Trophoblast cell (in vitro differentiated cells and primary cell): ENCODE measurements at regions not wholly inside any gene's neighbourhood (a gene's known extent, or its start where the extent isn't known, plus 50 kb on each side); places are given as distances from the start of the nearest gene placed in this dataset.
A peak's percentile ranks its signal among the peaks of the same experiment; 100 is the strongest.

Experiments
- DNase-seq, 2 donors: peaks; one replicate each; pipeline ENCODE4 v3.0.0-alpha.2; 2016
- H2AFZ ChIP-seq: 2 replicates; pipeline ENCODE4 v1.6.1; 2013; ENCODE audit warnings: low read length, moderate library complexity, mild to moderate bottlenecking; ENCODE audit not compliant: insufficient read depth, poor library complexity
- H2AK5ac ChIP-seq: 2 replicates; pipeline ENCODE4 v1.6.1; 2013; ENCODE audit warnings: mild to moderate bottlenecking, low read length
- H2BK120ac ChIP-seq: 2 replicates; pipeline ENCODE4 v1.6.1; 2013; ENCODE audit warnings: low read length, mild to moderate bottlenecking, moderate library complexity; ENCODE audit not compliant: insufficient read depth, poor library complexity
- H2BK12ac ChIP-seq: 2 replicates; pipeline ENCODE4 v1.6.1; 2013; ENCODE audit warnings: mild to moderate bottlenecking, low read length, moderate library complexity
- H2BK5ac ChIP-seq: 2 replicates; pipeline ENCODE4 v1.6.1; 2013; ENCODE audit warnings: low read length, low read depth, moderate library complexity, mild to moderate bottlenecking; ENCODE audit not compliant: poor library complexity
- H3K14ac ChIP-seq: 2 replicates; pipeline ENCODE4 v1.6.1; 2013; ENCODE audit warnings: mild to moderate bottlenecking, low read length
- H3K18ac ChIP-seq: 2 replicates; pipeline ENCODE4 v1.6.1; 2013; ENCODE audit warnings: mild to moderate bottlenecking, low read length
- H3K23ac ChIP-seq: 2 replicates; pipeline ENCODE4 v1.6.1; 2013; ENCODE audit warnings: low read length
- H3K27ac ChIP-seq: 2 replicates; pipeline ENCODE4 v1.5.1; 2013; ENCODE audit warnings: low read depth, mild to moderate bottlenecking, inconsistent platforms, low read length, moderate library complexity
- H3K27me3 ChIP-seq: 2 replicates; pipeline ENCODE4 v1.6.1; 2013; ENCODE audit warnings: inconsistent platforms, mild to moderate bottlenecking, low read length, moderate library complexity; ENCODE audit not compliant: insufficient read depth
- H3K36me3 ChIP-seq, 2 experiments: 1 replicate in 1 of 2; 2 replicates in 1 of 2; pipeline ENCODE4 v1.6.1; 2013; ENCODE audit warnings: low read length in 2 of 2, mild to moderate bottlenecking in 2 of 2, moderate library complexity in 1 of 2; ENCODE audit not compliant: insufficient read depth in 2 of 2, control insufficient read depth in 1 of 2
- H3K4ac ChIP-seq: 2 replicates; pipeline ENCODE4 v1.6.1; 2013; ENCODE audit warnings: low read depth, mild to moderate bottlenecking, low read length, moderate library complexity
- H3K4me1 ChIP-seq, 2 experiments: 1 replicate in 1 of 2; 2 replicates in 1 of 2; pipeline ENCODE4 v1.6.1; 2013; ENCODE audit warnings: low read length in 2 of 2, mild to moderate bottlenecking in 2 of 2, moderate library complexity in 1 of 2; ENCODE audit not compliant: insufficient read depth in 2 of 2, control insufficient read depth in 1 of 2
- H3K4me2 ChIP-seq: 2 replicates; pipeline ENCODE4 v1.6.1; 2013; ENCODE audit warnings: inconsistent platforms, mild to moderate bottlenecking, low read length, moderate library complexity
- H3K4me3 ChIP-seq: 2 replicates; pipeline ENCODE4 v1.5.1; 2013; ENCODE audit warnings: mild to moderate bottlenecking, low read depth, low read length, inconsistent platforms
- H3K79me1 ChIP-seq: one replicate; pipeline ENCODE4 v1.6.1; 2013; ENCODE audit warnings: low read length
- H3K79me2 ChIP-seq: 2 replicates; pipeline ENCODE4 v1.6.1; 2013; ENCODE audit warnings: low read length, mild to moderate bottlenecking; ENCODE audit not compliant: control insufficient read depth, insufficient read depth, poor library complexity
- H3K9ac ChIP-seq: 2 replicates; pipeline ENCODE4 v1.6.1; 2013; ENCODE audit warnings: mild to moderate bottlenecking, low read length
- H3K9me3 ChIP-seq: 2 replicates; pipeline ENCODE4 v1.6.1; 2013; ENCODE audit warnings: low read depth, mild to moderate bottlenecking, control low read depth, inconsistent platforms, low read length; ENCODE audit not compliant: insufficient read depth
- H4K12ac ChIP-seq: 2 replicates; pipeline ENCODE4 v1.6.1; 2013; ENCODE audit warnings: low read depth, mild to moderate bottlenecking, low read length, moderate library complexity
- H4K8ac ChIP-seq: 2 replicates; pipeline ENCODE4 v1.6.1; 2013; ENCODE audit warnings: low read depth, mild to moderate bottlenecking, low read length, moderate library complexity
- H4K91ac ChIP-seq: one replicate; pipeline ENCODE4 v1.6.1; 2013; ENCODE audit warnings: low read depth, mild to moderate bottlenecking, low read length, moderate library complexity
- WGBS: extraction: QIAGEN DNeasy Blood & Tissue Kit; methylation state at CpG from one replicate; pipeline ENCODE4 v1.1.7; 2013; ENCODE audit warnings: missing lambda C conversion rate; ENCODE audit not compliant: insufficient read length, insufficient coverage; ENCODE audit errors: extremely low coverage; 5-methylcytosine and 5-hydroxymethylcytosine counted together

GRCh38 chr4:134425756-134426155, 224.2 kb upstream of the PABPC4L start:
- H3K23ac ChIP-seq = no peak overlapping the region
- no peak for DNase-seq
- no peaks in the 10 kb centered on the region for H3K9me3 ChIP-seq
- no peak overlapping the region for H3K14ac ChIP-seq
- H2BK5ac ChIP-seq = no peak overlapping the region
- H3K27ac ChIP-seq = no peak overlapping the region
- H2BK120ac ChIP-seq = no peak overlapping the region
- no peak overlapping the region for H4K12ac ChIP-seq
- no peaks in the 10 kb centered on the region for H3K36me3 ChIP-seq
- H3K4me2 ChIP-seq = no peak overlapping the region
- WGBS = 100% methylated on average over 1 of the region's 3 CpGs
- H3K9ac ChIP-seq = no peak overlapping the region
- H3K18ac ChIP-seq = no peak overlapping the region
- H2BK12ac ChIP-seq = no peak overlapping the region
- H3K79me2 ChIP-seq = no peaks in the 10 kb centered on the region
- H2AK5ac ChIP-seq = no peak overlapping the region
- H3K79me1 ChIP-seq = no peaks in the 10 kb centered on the region
- H3K27me3 ChIP-seq = no peaks in the 10 kb centered on the region
- no peak overlapping the region for H4K8ac ChIP-seq
- H3K4me1 ChIP-seq = no peaks in the 10 kb centered on the region
- no peak overlapping the region for H3K4me3 ChIP-seq
- no peak overlapping the region for H3K4ac ChIP-seq
- no peak overlapping the region for H4K91ac ChIP-seq
- H2AFZ ChIP-seq = no peak overlapping the region

- no peak overlapping the region for H3K23ac ChIP-seq
- WGBS = no CpG with 5 or more reads among the region's 1 CpG
- H3K9ac ChIP-seq = no peak overlapping the region
- H3K14ac ChIP-seq = no peak overlapping the region
- no peak overlapping the region for H2AFZ ChIP-seq
- no peak overlapping the region for H4K12ac ChIP-seq
- no peaks in the 10 kb centered on the region for H3K79me1 ChIP-seq
- no peak overlapping the region for H3K4ac ChIP-seq
- H2BK12ac ChIP-seq = no peak overlapping the region
- H3K27me3 ChIP-seq = no peaks in the 10 kb centered on the region
- no peaks in the 10 kb centered on the region for H3K79me2 ChIP-seq
- DNase-seq = no peak
- no peaks in the 10 kb centered on the region for H3K36me3 ChIP-seq
- H3K4me3 ChIP-seq = no peak overlapping the region
- H3K4me2 ChIP-seq = no peak overlapping the region
- H3K4me1 ChIP-seq = no peaks in the 10 kb centered on the region
- no peak overlapping the region for H4K91ac ChIP-seq
- no peak overlapping the region for H4K8ac ChIP-seq
- no peak overlapping the region for H3K18ac ChIP-seq
- no peaks in the 10 kb centered on the region for H3K9me3 ChIP-seq
- no peak overlapping the region for H3K27ac ChIP-seq
- H2BK5ac ChIP-seq = no peak overlapping the region
- no peak overlapping the region for H2BK120ac ChIP-seq
- no peak overlapping the region for H2AK5ac ChIP-seq
Observed at GRCh38 chr4:134422776-134423175, 221.2 kb upstream of the PABPC4L start.

- H3K4ac ChIP-seq = no peak overlapping the region
- H3K27ac ChIP-seq = no peak overlapping the region
- H3K36me3 ChIP-seq = no peaks in the 10 kb centered on the region
- no peak overlapping the region for H2AK5ac ChIP-seq
- H4K91ac ChIP-seq = no peak overlapping the region
- H3K23ac ChIP-seq = no peak overlapping the region
- no CpG with 5 or more reads among the region's 3 CpGs for WGBS
- H4K8ac ChIP-seq = no peak overlapping the region
- no peak overlapping the region for H2BK12ac ChIP-seq
- no peak overlapping the region for H4K12ac ChIP-seq
- no peak for DNase-seq
- no peaks in the 10 kb centered on the region for H3K27me3 ChIP-seq
- no peak overlapping the region for H2BK120ac ChIP-seq
- no peak overlapping the region for H2AFZ ChIP-seq
- H3K4me1 ChIP-seq = no peaks in the 10 kb centered on the region
- H3K79me1 ChIP-seq = no peaks in the 10 kb centered on the region
- H3K14ac ChIP-seq = no peak overlapping the region
- no peaks in the 10 kb centered on the region for H3K79me2 ChIP-seq
- H3K9ac ChIP-seq = no peak overlapping the region
- no peak overlapping the region for H3K4me2 ChIP-seq
- no peak overlapping the region for H3K18ac ChIP-seq
- no peak overlapping the region for H2BK5ac ChIP-seq
- H3K4me3 ChIP-seq = no peak overlapping the region
- H3K9me3 ChIP-seq = no peaks in the 10 kb centered on the region
Observed at GRCh38 chr4:134421734-134422133, 220.1 kb upstream of the PABPC4L start.

GRCh38 chr4:134408897-134409296, 207.3 kb upstream of the PABPC4L start:
- Histone ChIP-seq H3K79me2 (no peaks in the 10 kb centered on the region), H3K23ac (no peak overlapping the region), H3K4me3 (no peak overlapping the region), H3K27me3 (no peaks in the 10 kb centered on the region), H4K8ac (no peak overlapping the region), H3K4me1 (no peaks in the 10 kb centered on the region), H4K91ac (no peak overlapping the region), H2BK12ac (no peak overlapping the region), H2AFZ (no peak overlapping the region), H3K4ac (no peak overlapping the region), H3K18ac (no peak overlapping the region), H4K12ac (no peak overlapping the region), H3K14ac (no peak overlapping the region), H3K79me1 (no peaks in the 10 kb centered on the region), H2AK5ac (no peak overlapping the region), H3K36me3 (no peaks in the 10 kb centered on the region), H2BK120ac (no peak overlapping the region), H2BK5ac (no peak overlapping the region), H3K9me3 (no peaks in the 10 kb centered on the region), H3K27ac (no peak overlapping the region), H3K4me2 (no peak overlapping the region), H3K9ac (no peak overlapping the region)
- DNase-seq = peak; percentile 6 to 50
- WGBS = no CpG with 5 or more reads among the region's 2 CpGs
